NCI-H1436 treated with DMSO at 0.1 percent for 48 hours (cell line): ENCODE measurements at regions not wholly inside any gene's neighbourhood (a gene's known extent, or its start where the extent isn't known, plus 50 kb on each side); places are given as distances from the start of the nearest gene placed in this dataset.
"Not testable (repeated sequence)": the region's sequence is repeated elsewhere in the genome, so short reads cannot be mapped to it uniquely, and the experiment has no call there.

Source experiments
- DNase-seq: peaks from one replicate; lab custom pipeline; 2025; lab: John Stamatoyannopoulos, UW

- DNase-seq, result no peak
Observed at GRCh38 chr20:11452326-11452725, 465.4 kb upstream of the BTBD3 start.

GRCh38 chr20:11453430-11453829 lies 464.3 kb upstream of the BTBD3 start:
- no peak for DNase-seq

GRCh38 chr20:11454966-11455799 lies 462.5 kb upstream of the BTBD3 start:
- no peak for DNase-seq

GRCh38 chr20:11457488-11457887 lies 460.2 kb upstream of the BTBD3 start:
- no peak for DNase-seq

GRCh38 chr20:11459090-11459890 lies 458.4 kb upstream of the BTBD3 start:
- no peak for DNase-seq

GRCh38 chr20:11467436-11467835 lies 450.3 kb upstream of the BTBD3 start:
- no peak for DNase-seq

- DNase-seq, result no peak
Observed at GRCh38 chr20:11468880-11469279, 448.8 kb upstream of the BTBD3 start.

- DNase-seq, result no peak
Observed at GRCh38 chr20:11469795-11470435, 447.8 kb upstream of the BTBD3 start.

- no peak for DNase-seq
Observed at GRCh38 chr20:11473983-11474382, 443.7 kb upstream of the BTBD3 start.

GRCh38 chr20:11483697-11484096 lies 434.0 kb upstream of the BTBD3 start:
- DNase-seq, result no peak

- no peak for DNase-seq
Observed at GRCh38 chr20:11484479-11484878, 433.2 kb upstream of the BTBD3 start.

GRCh38 chr20:11492386-11492785 lies 425.3 kb upstream of the BTBD3 start:
- DNase-seq, result no peak

GRCh38 chr20:11492846-11493245 lies 424.8 kb upstream of the BTBD3 start:
- no peak for DNase-seq

GRCh38 chr20:11496380-11496779 lies 421.3 kb upstream of the BTBD3 start:
- no peak for DNase-seq

- no peak for DNase-seq
Observed at GRCh38 chr20:11497545-11497944, 420.1 kb upstream of the BTBD3 start.

- DNase-seq, result no peak
Observed at GRCh38 chr20:11499101-11499634, 418.5 kb upstream of the BTBD3 start.

- no peak for DNase-seq
Observed at GRCh38 chr20:11502061-11502460, 415.6 kb upstream of the BTBD3 start.

- no peak for DNase-seq
Observed at GRCh38 chr20:11502671-11503070, 415.0 kb upstream of the BTBD3 start.

- no peak for DNase-seq
Observed at GRCh38 chr20:11509776-11510175, 407.9 kb upstream of the BTBD3 start.

GRCh38 chr20:11511821-11512220 lies 405.9 kb upstream of the BTBD3 start:
- DNase-seq, result no peak

GRCh38 chr20:11513241-11513745 lies 404.4 kb upstream of the BTBD3 start:
- not testable (repeated sequence) for DNase-seq

- DNase-seq, result no peak
Observed at GRCh38 chr20:11516448-11516847, 401.2 kb upstream of the BTBD3 start.
